ENCODE measurements at regions not wholly inside any gene's neighbourhood (a gene's known extent, or its start where the extent isn't known, plus 50 kb on each side); places are given as distances from the start of the nearest gene placed in this dataset.
A peak's percentile ranks its signal among the peaks of the same experiment; 100 is the strongest.

GRCh38 chr3:161444694-161445077, 51.9 kb upstream of the OTOL1 start:
- in situ Hi-C loops (cut with MboI; ENCODE audit: low pct_unique_long_range_greater_than_20kb, low sequenced_read_pairs), result no loop called here
- DNase-seq, result no peak

- in situ Hi-C loops (cut with MboI; ENCODE audit: low pct_unique_long_range_greater_than_20kb, low sequenced_read_pairs), result no loop called here
- no peak for DNase-seq
Measured at GRCh38 chr3:161443921-161444693, 52.5 kb upstream of the OTOL1 start.

- no peak for DNase-seq
- in situ Hi-C loops (cut with MboI; ENCODE audit: low pct_unique_long_range_greater_than_20kb, low sequenced_read_pairs), result no loop called here
Measured at GRCh38 chr3:161430307-161430706, 59.0 kb upstream of the SPTSSB start.

GRCh38 chr3:161427347-161427746, 56.0 kb upstream of the SPTSSB start:
- DNase-seq, result no peak
- in situ Hi-C loops (cut with MboI; ENCODE audit: low pct_unique_long_range_greater_than_20kb, low sequenced_read_pairs), result no loop called here

- in situ Hi-C loops (cut with MboI; ENCODE audit: low pct_unique_long_range_greater_than_20kb, low sequenced_read_pairs), result no loop called here
- DNase-seq, result no peak
Measured at GRCh38 chr3:161426758-161427157, 55.4 kb upstream of the SPTSSB start.

GRCh38 chr3:161423911-161424522, 52.7 kb upstream of the SPTSSB start:
- in situ Hi-C loops (cut with MboI; ENCODE audit: low pct_unique_long_range_greater_than_20kb, low sequenced_read_pairs), result loop anchor here (25.0 kb wide), 2 partner anchors 487 to 737 kb away; partner anchors contain the start of gene ARL14
- DNase-seq, result peak; percentile 61

GRCh38 chr3:161422171-161422700, 50.9 kb upstream of the SPTSSB start:
- no peak for DNase-seq
- in situ Hi-C loops (cut with MboI; ENCODE audit: low pct_unique_long_range_greater_than_20kb, low sequenced_read_pairs), result loop anchor here (25.0 kb wide), 2 partner anchors 485 to 735 kb away; partner anchors contain the start of gene ARL14

Measured in KBM-7 (cell line).